WTC11 (cell line): ENCODE measurements at regions not wholly inside any gene's neighbourhood (a gene's known extent, or its start where the extent isn't known, plus 50 kb on each side); places are given as distances from the start of the nearest gene placed in this dataset.

Source experiments
- ATAC-seq: fragments of 200-7000 bp; cut with Tn5 transposase; 2 replicates; pipeline ENCODE4 v1.10.0; 2021; ENCODE audit warnings: mild to moderate bottlenecking, moderate library complexity
- CTCF ChIA-PET: fragments of 300-600 bp; sonication (Branson Sonifier 250); formaldehyde crosslinking; loops from one replicate; lab custom pipeline; 2021; ENCODE audit warnings: antibody characterized with exemption; lab: Charles Lee
- POLR2A ChIA-PET: fragments of 350-600 bp; sonication (Branson Sonifier 250); formaldehyde crosslinking; loops from one replicate; lab custom pipeline; 2021; ENCODE audit warnings: antibody characterized with exemption; lab: Charles Lee
- DNase-seq: peaks from one replicate; pipeline ENCODE4 v3.0.0; 2021; ENCODE audit warnings: low spot score
- H3K27ac Mint-ChIP-seq: 2 replicates; pipeline ENCODE4 v1.8.0; 2021; ENCODE audit warnings: mixed read lengths
- H3K27me3 Mint-ChIP-seq: 2 replicates; pipeline ENCODE4 v1.8.0; 2021; ENCODE audit warnings: low read depth, mild to moderate bottlenecking, moderate library complexity, mixed read lengths
- H3K36me3 Mint-ChIP-seq: 2 replicates; pipeline ENCODE4 v1.8.0; 2021; ENCODE audit warnings: mixed read lengths
- H3K4me1 Mint-ChIP-seq: 2 replicates; pipeline ENCODE4 v1.8.0; 2022; ENCODE audit warnings: mixed read lengths
- H3K4me3 Mint-ChIP-seq: 2 replicates; pipeline ENCODE4 v1.8.0; 2021; ENCODE audit warnings: mild to moderate bottlenecking, moderate library complexity, mixed read lengths
- H3K9me3 Mint-ChIP-seq: 2 replicates; pipeline ENCODE4 v1.8.0; 2021; ENCODE audit warnings: mixed read lengths
- AR ChIP-seq: fragments of 250-450 bp; sonication (Bioruptor Pico); IDR thresholded peaks from 2 replicates; pipeline ENCODE4 v1.9.0; 2021; ENCODE audit warnings: mild to moderate bottlenecking
- ATF1 ChIP-seq: sonication (generic); formaldehyde crosslinking; IDR thresholded peaks from 2 replicates; pipeline ENCODE4 v1.8.1; 2023; ENCODE audit warnings: mild to moderate bottlenecking, moderate library complexity, missing genetic modification reagents
- ATF2 ChIP-seq: sonication (generic); formaldehyde crosslinking; IDR thresholded peaks from 2 replicates; pipeline ENCODE4 v1.8.1; 2022; ENCODE audit warnings: low read depth, missing genetic modification reagents, borderline replicate concordance
- E2F1 ChIP-seq: sonication (generic); formaldehyde crosslinking; IDR thresholded peaks from 2 replicates; pipeline ENCODE4 v1.8.0; 2022; ENCODE audit warnings: mild to moderate bottlenecking, missing genetic modification reagents
- ERG ChIP-seq: fragments of 250-450 bp; sonication (Bioruptor Pico); IDR thresholded peaks from 2 replicates; pipeline ENCODE4 v1.8.0; 2021; ENCODE audit warnings: mild to moderate bottlenecking
- ETV6 ChIP-seq: sonication (generic); formaldehyde crosslinking; IDR thresholded peaks from 2 replicates; pipeline ENCODE4 v1.8.1; 2022; ENCODE audit warnings: mild to moderate bottlenecking, missing genetic modification reagents
- FOXJ3 ChIP-seq: sonication (generic); formaldehyde crosslinking; IDR thresholded peaks from 2 replicates; pipeline ENCODE4 v1.9.0; 2021; ENCODE audit warnings: missing genetic modification reagents, mild to moderate bottlenecking, borderline replicate concordance
- IRF2 ChIP-seq: sonication (generic); formaldehyde crosslinking; IDR thresholded peaks from 2 replicates; pipeline ENCODE4 v1.8.0; 2022; ENCODE audit warnings: low read depth, missing genetic modification reagents, borderline replicate concordance
- KAT7 ChIP-seq: sonication (generic); formaldehyde crosslinking; IDR thresholded peaks from 2 replicates; pipeline ENCODE4 v1.8.1; 2023; ENCODE audit warnings: missing genetic modification reagents, mild to moderate bottlenecking, borderline replicate concordance
- MXD4 ChIP-seq: fragments of 250-450 bp; sonication (Bioruptor Pico); IDR thresholded peaks from 2 replicates; pipeline ENCODE4 v1.8.0; 2021; ENCODE audit warnings: mild to moderate bottlenecking, moderate library complexity, borderline replicate concordance
- MYBL2 ChIP-seq: sonication (generic); formaldehyde crosslinking; IDR thresholded peaks from 2 replicates; pipeline ENCODE4 v1.8.1; 2023; ENCODE audit warnings: mild to moderate bottlenecking, moderate library complexity, missing genetic modification reagents
- NFATC4 ChIP-seq: fragments of 250-450 bp; sonication (Bioruptor Pico); IDR thresholded peaks from 2 replicates; pipeline ENCODE4 v1.9.0; 2021; ENCODE audit warnings: mild to moderate bottlenecking
- NFYB ChIP-seq: sonication (generic); formaldehyde crosslinking; conservative IDR thresholded peaks from 2 replicates; pipeline ENCODE4 v1.8.0; 2022; ENCODE audit warnings: low read depth, missing genetic modification reagents
- NR2C2 ChIP-seq: sonication (generic); formaldehyde crosslinking; IDR thresholded peaks from 2 replicates; pipeline ENCODE4 v1.8.0; 2022; ENCODE audit warnings: mild to moderate bottlenecking, missing genetic modification reagents
- OVOL2 ChIP-seq: fragments of 250-450 bp; sonication (Bioruptor Pico); IDR thresholded peaks from 2 replicates; pipeline ENCODE4 v1.9.0; 2021; ENCODE audit warnings: mild to moderate bottlenecking, borderline replicate concordance
- PREB ChIP-seq: sonication (generic); formaldehyde crosslinking; IDR thresholded peaks from 2 replicates; pipeline ENCODE4 v1.8.1; 2022; ENCODE audit warnings: mild to moderate bottlenecking, missing genetic modification reagents, moderate library complexity, borderline replicate concordance
- RORB ChIP-seq: fragments of 250-450 bp; sonication (Bioruptor Pico); IDR thresholded peaks from 2 replicates; pipeline ENCODE4 v1.9.0; 2021; ENCODE audit warnings: mild to moderate bottlenecking
- SOX15 ChIP-seq: fragments of 250-450 bp; sonication (Bioruptor Pico); IDR thresholded peaks from 2 replicates; pipeline ENCODE4 v1.9.0; 2021; ENCODE audit warnings: mild to moderate bottlenecking
- TEAD4 ChIP-seq: sonication (generic); formaldehyde crosslinking; IDR thresholded peaks from 2 replicates; pipeline ENCODE4 v1.8.0; 2022; ENCODE audit warnings: mild to moderate bottlenecking, missing genetic modification reagents
- ZNF396 ChIP-seq: fragments of 250-450 bp; sonication (Bioruptor Pico); IDR thresholded peaks from 2 replicates; pipeline ENCODE4 v1.8.0; 2021; ENCODE audit warnings: mild to moderate bottlenecking, moderate library complexity, borderline replicate concordance
- ZNF416 ChIP-seq: fragments of 250-450 bp; sonication (Bioruptor Pico); IDR thresholded peaks from 2 replicates; pipeline ENCODE4 v1.9.0; 2021; ENCODE audit warnings: mild to moderate bottlenecking, inconsistent platforms
- ZNF425 ChIP-seq: fragments of 250-450 bp; sonication (Bioruptor Pico); conservative IDR thresholded peaks from 2 replicates; pipeline ENCODE4 v1.9.0; 2021; ENCODE audit warnings: mild to moderate bottlenecking
- ZNF512 ChIP-seq: sonication (generic); formaldehyde crosslinking; IDR thresholded peaks from 2 replicates; pipeline ENCODE4 v1.8.1; 2022; ENCODE audit warnings: missing genetic modification reagents, borderline replicate concordance
- ZNF671 ChIP-seq: fragments of 250-450 bp; sonication (Bioruptor Pico); IDR thresholded peaks from 2 replicates; pipeline ENCODE4 v1.8.0; 2021; ENCODE audit warnings: mild to moderate bottlenecking

GRCh38 chr2:120476141-120476540, 130.2 kb downstream of the INHBB start:
- no peak overlapping the region for H3K27ac Mint-ChIP-seq
- 0 out of 2 replicates have a peak, but pooled peaks cover 3% of the 10 kb centered on the region for H3K9me3 Mint-ChIP-seq
- H3K27me3 Mint-ChIP-seq, result peaks cover 90% of the 10 kb centered on the region

GRCh38 chr2:120477198-120477597, 131.3 kb downstream of the INHBB start:
- Mint-ChIP-seq H3K9me3 (no peaks in the 10 kb centered on the region), H3K4me3 (no peak overlapping the region), H3K4me1 (no peaks in the 10 kb centered on the region), H3K36me3 (no peaks in the 10 kb centered on the region), H3K27ac (no peak overlapping the region), H3K27me3 (peaks cover 89% of the 10 kb centered on the region)
- POLR2A ChIA-PET, result no interaction called here
- no peak for DNase-seq
- no peak for ATAC-seq
- CTCF ChIA-PET, result interaction anchor here (1.7 kb wide), 1 partner anchor 44 kb away, joined by 5 read pairs; no protein-coding TSS in a partner anchor
- TF ChIP-seq ZNF425 (no peak), KAT7 (CRISPR knock-in tag) (no peak), PREB (CRISPR knock-in tag) (no peak), MYBL2 (CRISPR knock-in tag) (no peak), E2F1 (CRISPR knock-in tag) (no peak)

More at GRCh38 chr2:120476141-120476540, 130.2 kb downstream of the INHBB start:
- Mint-ChIP-seq H3K36me3 (no peaks in the 10 kb centered on the region), H3K4me1 (no peaks in the 10 kb centered on the region)
- no peak for ATAC-seq
- TF ChIP-seq NFYB (CRISPR knock-in tag), result no peak
- TF ChIP-seq NR2C2 (CRISPR knock-in tag), result no peak
- no peak for TF ChIP-seq TEAD4 (CRISPR knock-in tag)
- TF ChIP-seq ERG (CRISPR knock-in tag), result no peak
- TF ChIP-seq NFATC4, result no peak
- no peak for TF ChIP-seq ZNF416
- no peak for TF ChIP-seq ZNF512 (CRISPR knock-in tag)
- no peak for TF ChIP-seq ATF2
- TF ChIP-seq OVOL2, result no peak
- no peak for TF ChIP-seq RORB (CRISPR knock-in tag)
- TF ChIP-seq FOXJ3, result no peak
- TF ChIP-seq IRF2 (CRISPR knock-in tag), result no peak
- no peak for TF ChIP-seq SOX15 (CRISPR knock-in tag)
- TF ChIP-seq ZNF396, result no peak
- no peak for TF ChIP-seq AR (CRISPR knock-in tag)
- no peak for TF ChIP-seq ETV6 (CRISPR knock-in tag)
- TF ChIP-seq ATF1 (CRISPR knock-in tag), result no peak
- no peak for TF ChIP-seq MXD4
- no peak for TF ChIP-seq ZNF671
- TF ChIP-seq, all 79 proteins: peak for 0
- DNase-seq, result no peak
- POLR2A ChIA-PET, result no interaction called here
- CTCF ChIA-PET, result interaction anchor here (0.6 kb wide), 1 partner anchor 36 kb away, joined by 3 read pairs; no protein-coding TSS in a partner anchor
- no peak overlapping the region for H3K4me3 Mint-ChIP-seq
